ENCODE measurements at regions not wholly inside any gene's neighbourhood (a gene's known extent, or its start where the extent isn't known, plus 50 kb on each side); places are given as distances from the start of the nearest gene placed in this dataset.

DNA sequence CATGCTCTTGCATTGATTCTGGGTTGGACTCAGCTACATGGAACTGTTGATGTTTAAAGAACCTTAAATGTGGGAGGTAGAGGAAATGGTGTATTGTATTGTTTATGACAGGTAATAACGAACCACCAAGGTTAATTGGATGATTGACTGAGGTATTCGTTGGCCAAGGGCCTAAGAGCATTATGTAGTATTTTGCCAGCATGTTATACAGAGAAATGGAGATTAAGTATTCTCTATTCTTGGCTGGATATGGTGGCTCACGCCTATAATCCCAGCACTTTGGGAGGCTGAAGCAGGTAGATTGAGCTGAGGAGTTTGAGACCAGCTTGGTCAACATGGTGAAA lies 59.0 kb upstream of the CDK20 start:
- no peak for FAIRE-seq

DNA sequence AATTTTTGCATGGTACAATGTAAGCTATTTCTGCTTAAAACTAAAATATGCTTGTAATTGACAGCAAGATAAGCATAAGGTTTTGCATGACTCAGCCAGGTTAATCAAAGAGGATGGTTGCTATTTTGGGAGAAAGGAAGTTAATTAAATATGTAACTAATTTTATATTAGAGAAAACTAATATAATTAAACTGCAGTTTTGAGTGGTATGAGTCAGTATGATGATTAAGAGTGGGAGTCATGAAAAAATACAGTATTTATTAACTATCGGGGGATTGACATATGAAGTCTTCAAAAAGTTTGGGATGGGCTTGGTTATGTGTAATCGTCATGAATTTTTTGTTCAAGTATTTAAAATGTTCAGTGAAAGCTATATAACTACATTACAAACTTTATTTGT lies 54.0 kb upstream of the CDK20 start:
- no peak for FAIRE-seq

DNA sequence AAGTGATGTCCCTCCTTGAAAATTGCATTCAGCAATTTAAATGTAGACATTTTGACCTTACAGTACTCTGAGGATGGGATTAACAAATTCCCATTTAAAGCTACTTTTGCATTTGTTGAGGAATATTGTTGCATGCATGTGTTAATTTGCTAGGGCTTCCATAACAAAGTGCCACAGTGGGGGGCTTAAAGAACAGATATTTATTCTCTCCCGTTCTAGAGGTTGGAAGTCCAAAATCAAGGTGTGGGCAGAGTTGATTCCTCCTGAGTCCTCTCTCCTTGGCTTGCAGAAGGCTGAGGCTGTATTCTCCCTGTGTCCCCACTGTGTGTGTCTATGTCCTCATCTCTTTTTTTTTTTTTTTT lies 51.8 kb upstream of the CDK20 start:
- no peak for FAIRE-seq

DNA sequence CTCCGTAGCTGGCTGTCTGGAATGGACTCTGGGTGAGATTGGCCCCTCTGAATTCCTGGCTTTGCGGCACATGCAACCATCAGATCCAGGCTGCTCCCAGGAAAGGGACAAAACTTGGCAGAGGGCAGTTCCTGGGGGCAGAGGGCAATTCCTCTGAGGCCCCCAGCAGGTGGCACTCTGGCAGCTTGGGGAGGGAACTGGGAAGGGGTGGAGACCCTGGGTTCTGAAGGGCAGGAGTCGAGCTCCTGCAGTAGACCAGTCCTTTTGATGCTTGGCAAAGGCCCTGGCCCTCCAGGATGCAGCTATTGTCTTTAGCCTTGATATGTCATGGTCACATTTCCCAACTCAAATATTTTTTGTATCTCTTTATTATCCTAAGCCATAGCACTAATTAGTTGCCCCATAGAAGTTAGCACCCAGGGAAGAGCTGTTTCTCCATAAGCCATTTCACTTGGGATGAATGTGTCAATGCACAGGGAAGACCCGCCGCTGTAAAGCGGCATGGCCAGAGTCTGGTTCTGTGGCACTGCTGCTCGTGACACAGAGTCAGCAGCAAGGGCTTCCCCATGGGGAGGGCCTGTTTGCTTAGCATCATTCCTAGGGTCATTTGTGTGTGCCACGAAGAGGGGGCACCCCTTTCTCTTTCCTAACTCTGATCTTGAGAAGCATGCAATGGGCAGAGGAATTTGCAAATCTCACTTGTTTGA lies 51.2 kb upstream of the CDK20 start:
- FAIRE-seq, result no peak

DNA sequence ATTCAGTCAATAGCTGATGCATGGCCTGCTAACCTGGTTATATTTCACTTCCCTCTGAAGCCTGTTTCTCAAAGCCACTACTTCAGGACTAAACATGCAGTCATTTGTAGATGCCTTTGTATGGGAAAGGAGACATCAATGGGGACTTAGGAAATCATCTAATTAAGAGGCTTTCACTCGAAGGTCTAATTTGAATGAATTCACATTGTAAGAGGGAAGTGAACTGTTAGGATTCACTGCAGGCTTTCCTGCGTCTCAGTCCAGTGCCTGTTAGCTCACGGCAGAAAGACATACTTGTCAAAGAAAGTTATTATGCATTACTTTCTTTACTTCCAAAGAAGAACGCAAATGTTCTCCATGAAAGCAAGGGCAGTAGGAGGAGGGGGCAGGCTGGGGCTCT lies 50.6 kb upstream of the CDK20 start:
- FAIRE-seq, result no peak

Data from endometrium (tissue), 2 donors.